ENCODE measurements at regions not wholly inside any gene's neighbourhood (a gene's known extent, or its start where the extent isn't known, plus 50 kb on each side); places are given as distances from the start of the nearest gene placed in this dataset.

- TF ChIP-seq REST (IDR thresholded peaks at IDR 0.05; ENCODE audit: insufficient read depth in 1 of 2, low read depth in 2 of 2, low read length in 2 of 2), result no peak
- TF ChIP-seq FOXP2 (optimal IDR thresholded peaks at IDR 0.05; ENCODE audit: borderline replicate concordance, extremely low read depth, extremely low read length, insufficient read depth), result no peak
- TF ChIP-seq SIN3A (IDR thresholded peaks at IDR 0.05; ENCODE audit: borderline replicate concordance, insufficient read depth, low read length), result no peak
- TF ChIP-seq POLR2AphosphoS5 (IDR thresholded peaks at IDR 0.05; ENCODE audit: low read depth, low read length), result no peak
- no peak for TF ChIP-seq TAF1 (IDR thresholded peaks at IDR 0.05; ENCODE audit: borderline replicate concordance, insufficient read depth, low read length)
These were observed 158.9 kb downstream of the KLF6 start for GRCh38 chr10:3625959-3626751.

GRCh38 chr10:3624367-3624766, 160.6 kb downstream of the KLF6 start:
- TF ChIP-seq TAF1 (IDR thresholded peaks at IDR 0.05; ENCODE audit: borderline replicate concordance, insufficient read depth, low read length) (no peak), REST (IDR thresholded peaks at IDR 0.05; ENCODE audit: insufficient read depth in 1 of 2, low read depth in 2 of 2, low read length in 2 of 2) (no peak), POLR2AphosphoS5 (IDR thresholded peaks at IDR 0.05; ENCODE audit: low read depth, low read length) (no peak), SIN3A (IDR thresholded peaks at IDR 0.05; ENCODE audit: borderline replicate concordance, insufficient read depth, low read length) (no peak), FOXP2 (optimal IDR thresholded peaks at IDR 0.05; ENCODE audit: borderline replicate concordance, extremely low read depth, extremely low read length, insufficient read depth) (no peak)

GRCh38 chr10:3623746-3624145, 161.3 kb downstream of the KLF6 start:
- TF ChIP-seq REST (IDR thresholded peaks at IDR 0.05; ENCODE audit: insufficient read depth in 1 of 2, low read depth in 2 of 2, low read length in 2 of 2), result no peak
- TF ChIP-seq FOXP2 (optimal IDR thresholded peaks at IDR 0.05; ENCODE audit: borderline replicate concordance, extremely low read depth, extremely low read length, insufficient read depth), result no peak
- no peak for TF ChIP-seq POLR2AphosphoS5 (IDR thresholded peaks at IDR 0.05; ENCODE audit: low read depth, low read length)
- TF ChIP-seq SIN3A (IDR thresholded peaks at IDR 0.05; ENCODE audit: borderline replicate concordance, insufficient read depth, low read length), result no peak
- no peak for TF ChIP-seq TAF1 (IDR thresholded peaks at IDR 0.05; ENCODE audit: borderline replicate concordance, insufficient read depth, low read length)

GRCh38 chr10:3622845-3623621, 162.0 kb downstream of the KLF6 start:
- TF ChIP-seq FOXP2 (optimal IDR thresholded peaks at IDR 0.05; ENCODE audit: borderline replicate concordance, extremely low read depth, extremely low read length, insufficient read depth) (no peak), TAF1 (IDR thresholded peaks at IDR 0.05; ENCODE audit: borderline replicate concordance, insufficient read depth, low read length) (no peak), POLR2AphosphoS5 (IDR thresholded peaks at IDR 0.05; ENCODE audit: low read depth, low read length) (no peak), SIN3A (IDR thresholded peaks at IDR 0.05; ENCODE audit: borderline replicate concordance, insufficient read depth, low read length) (no peak), REST (IDR thresholded peaks at IDR 0.05; ENCODE audit: insufficient read depth in 1 of 2, low read depth in 2 of 2, low read length in 2 of 2) (no peak)
